A549 (cell line): ENCODE measurements at regions not wholly inside any gene's neighbourhood (a gene's known extent, or its start where the extent isn't known, plus 50 kb on each side); places are given as distances from the start of the nearest gene placed in this dataset.

Experiments
- ATAC-seq, 2 experiments: fragments of 200-7000 bp in 1 of 2; fragments of >200 bp in 1 of 2; cut with Nextera tagmentation in 1 of 2; cut with Tn5 transposase in 1 of 2; 3 replicates each; pipeline versions ENCODE4 v1.8.0 to v1.9.1; 2018 to 2020; ENCODE audit warnings: mild to moderate bottlenecking in 1 of 2, moderate library complexity in 1 of 2
- CTCF ChIA-PET: fragments of 300-600 bp; sonication (Branson Sonifier 250); formaldehyde crosslinking; extraction: SDS; loops from one replicate; lab custom pipeline; 2021; ENCODE audit warnings: antibody characterized with exemption, inconsistent platforms; lab: Yijun Ruan, JAX
- POLR2A ChIA-PET: fragments of 350-600 bp; formaldehyde crosslinking; extraction: SDS; loops from one replicate; lab custom pipeline; 2021; ENCODE audit warnings: antibody characterized with exemption, inconsistent platforms; lab: Yijun Ruan, JAX
- DNase-seq, 2 experiments: peaks; one replicate each; pipeline versions ENCODE4 v3.0.0 to v3.0.0-alpha.2; 2011 to 2016; ENCODE audit warnings: low read depth in 1 of 2, low spot score in 1 of 2
- FAIRE-seq: peaks from 2 replicates; lab custom pipeline; 2011; peaks lifted over from hg19 to GRCh38; lab: Jason Lieb, UNC
- H3K27ac ChIP-seq, 2 experiments: fragments of >200 bp; sonication (Bioruptor Twin); formaldehyde crosslinking; 3 replicates each; pipeline ENCODE4 v1.5.1; 2016 to 2017
- H3K4me1 ChIP-seq: fragments of >200 bp; sonication (Bioruptor Twin); formaldehyde crosslinking; 3 replicates; pipeline ENCODE4 v1.6.1; 2016
- H3K4me2 ChIP-seq: fragments of >200 bp; sonication (Bioruptor Twin); formaldehyde crosslinking; 3 replicates; pipeline ENCODE4 v1.6.1; 2016
- H3K4me3 ChIP-seq: fragments of >200 bp; sonication (Bioruptor Twin); formaldehyde crosslinking; 3 replicates; pipeline ENCODE4 v1.5.1; 2016
- H3K9me3 ChIP-seq: fragments of >200 bp; sonication (Bioruptor Twin); formaldehyde crosslinking; 3 replicates; pipeline ENCODE4 v1.6.1; 2016
- BHLHE40 ChIP-seq: IDR thresholded peaks from 2 replicates; pipeline ENCODE4 v1.6.1; 2012; ENCODE audit warnings: low read depth, low read length, inconsistent platforms
- CBX2 ChIP-seq: fragments of 200-600 bp; sonication (generic); IDR thresholded peaks from 2 replicates; pipeline ENCODE4 v1.6.1; 2016; ENCODE audit warnings: low read depth, mild to moderate bottlenecking, borderline replicate concordance
- CEBPB ChIP-seq, 2 experiments: fragments of >200 bp in 1 of 2; sonication (Bioruptor Twin) in 1 of 2; formaldehyde crosslinking in 1 of 2; IDR thresholded peaks; 2 replicates each; pipeline ENCODE4 v1.6.1; 2012 to 2016
- CHD4 ChIP-seq: fragments of 200-600 bp; sonication (generic); IDR thresholded peaks from 2 replicates; pipeline ENCODE4 v1.6.1; 2016; ENCODE audit warnings: antibody characterized with exemption, mild to moderate bottlenecking, borderline replicate concordance
- EHMT2 ChIP-seq: fragments of 200-600 bp; sonication (generic); IDR thresholded peaks from 2 replicates; pipeline ENCODE4 v1.6.1; 2016; ENCODE audit warnings: antibody characterized with exemption, low read depth, mild to moderate bottlenecking, moderate library complexity
- FOSL2 ChIP-seq, 2 experiments: fragments of 450-650 bp in 1 of 2; fragments of >200 bp in 1 of 2; sonication (Bioruptor Twin) in 1 of 2; formaldehyde crosslinking; IDR thresholded peaks; 2 replicates each; pipeline versions ENCODE4 v1.5.0 to v1.6.1; 2016 to 2020; ENCODE audit warnings: mild to moderate bottlenecking in 1 of 2, moderate library complexity in 1 of 2
- FOXS1 ChIP-seq: fragments of 250-450 bp; sonication (Bioruptor Pico); IDR thresholded peaks from 2 replicates; pipeline ENCODE4 v1.5.0; 2020; ENCODE audit warnings: mild to moderate bottlenecking, moderate library complexity
- GATA3 ChIP-seq: IDR thresholded peaks from 2 replicates; pipeline ENCODE4 v1.6.1; 2012; ENCODE audit warnings: borderline replicate concordance
- HDAC2 ChIP-seq: fragments of 200-600 bp; sonication (generic); IDR thresholded peaks from 2 replicates; pipeline ENCODE4 v1.6.1; 2016
- KDM1A ChIP-seq: fragments of 200-600 bp; sonication (generic); IDR thresholded peaks from 2 replicates; pipeline ENCODE4 v1.6.1; 2016; ENCODE audit warnings: low read depth, mild to moderate bottlenecking
- KDM5A ChIP-seq: fragments of 200-600 bp; sonication (generic); IDR thresholded peaks from 2 replicates; pipeline ENCODE4 v1.6.1; 2016; ENCODE audit warnings: antibody characterized with exemption, mild to moderate bottlenecking
- MAFK ChIP-seq: fragments of 450-650 bp; IDR thresholded peaks from 2 replicates; pipeline ENCODE4 v1.6.1; 2014; ENCODE audit not compliant: partially characterized antibody
- MYC ChIP-seq: IDR thresholded peaks from 2 replicates; pipeline ENCODE4 v1.6.1; 2012; ENCODE audit warnings: mild to moderate bottlenecking, inconsistent platforms, low read length, improper control_type of control experiment, borderline replicate concordance
- NR3C1 ChIP-seq: fragments of >200 bp; sonication (Bioruptor Twin); formaldehyde crosslinking; IDR thresholded peaks from 3 replicates; pipeline ENCODE4 v1.6.1; 2017
- POLR2A ChIP-seq: IDR thresholded peaks from 2 replicates; pipeline ENCODE4 v1.6.1; 2012; ENCODE audit warnings: mild to moderate bottlenecking, low read length
- RAD21 ChIP-seq, 2 experiments: fragments of >200 bp in 1 of 2; sonication (Bioruptor Twin) in 1 of 2; formaldehyde crosslinking in 1 of 2; IDR thresholded peaks in 1 of 2; conservative IDR thresholded peaks in 1 of 2; 2 replicates in 1 of 2; 3 replicates in 1 of 2; pipeline ENCODE4 v1.6.1; 2012 to 2018; ENCODE audit warnings: inconsistent platforms in 1 of 2
- RARB ChIP-seq: fragments of 250-450 bp; sonication (Bioruptor Pico); IDR thresholded peaks from 2 replicates; pipeline ENCODE4 v1.8.0; 2021; ENCODE audit warnings: mild to moderate bottlenecking, moderate library complexity
- RCOR1 ChIP-seq: fragments of 150-350 bp; IDR thresholded peaks from 2 replicates; pipeline ENCODE4 v1.6.1; 2014; ENCODE audit warnings: antibody characterized with exemption, low read length, low read depth
- RFX5 ChIP-seq: fragments of 450-650 bp; IDR thresholded peaks from 2 replicates; pipeline ENCODE4 v1.7.1; 2014; ENCODE audit warnings: antibody characterized with exemption, mild to moderate bottlenecking, moderate library complexity
- SREBF2 ChIP-seq: fragments of 450-650 bp; IDR thresholded peaks from 2 replicates; pipeline ENCODE4 v1.6.1; 2014; ENCODE audit warnings: mild to moderate bottlenecking, moderate library complexity
- TFCP2L1 ChIP-seq: fragments of 250-450 bp; sonication (Bioruptor Pico); IDR thresholded peaks from 2 replicates; pipeline ENCODE4 v1.5.0; 2021; ENCODE audit warnings: mild to moderate bottlenecking
- TP53 ChIP-seq: fragments of 250-450 bp; sonication (Bioruptor Pico); IDR thresholded peaks from 2 replicates; pipeline ENCODE4 v1.5.0; 2021; ENCODE audit warnings: mild to moderate bottlenecking, moderate library complexity
- WGBS: methylation state at CpG from one replicate; pipeline ENCODE4 v1.1.6; 2017; ENCODE audit errors: missing lambda C conversion rate; 5-methylcytosine and 5-hydroxymethylcytosine counted together
- TF ChIP-seq, protein P1 (sequence below): fragments of >200 bp; sonication (Bioruptor Twin); formaldehyde crosslinking; IDR thresholded peaks from 2 replicates; pipeline ENCODE4 v1.6.1; 2016
- TF ChIP-seq, protein P2 (sequence below): fragments of 250-450 bp; sonication (Bioruptor Pico); IDR thresholded peaks from 2 replicates; pipeline ENCODE4 v1.5.0; 2021; ENCODE audit warnings: mild to moderate bottlenecking, moderate library complexity, borderline replicate concordance
- TF ChIP-seq, protein P3 (sequence below): fragments of 200-600 bp; sonication (generic); IDR thresholded peaks from 2 replicates; pipeline ENCODE4 v1.6.1; 2016; ENCODE audit warnings: antibody characterized with exemption, mild to moderate bottlenecking, moderate library complexity
- TF ChIP-seq, protein P4 (sequence below): fragments of 250-450 bp; sonication (Bioruptor Pico); IDR thresholded peaks from 2 replicates; pipeline ENCODE4 v1.5.0; 2020; ENCODE audit warnings: low read depth, mild to moderate bottlenecking, moderate library complexity
- TF ChIP-seq, protein P5 (sequence below): IDR thresholded peaks from 2 replicates; pipeline ENCODE4 v1.6.1; 2012; ENCODE audit warnings: low read depth, borderline replicate concordance
- TF ChIP-seq, protein P6 (sequence below): fragments of >200 bp; sonication (Bioruptor Twin); formaldehyde crosslinking; IDR thresholded peaks from 3 replicates; pipeline ENCODE4 v1.6.1; 2016

DNA sequence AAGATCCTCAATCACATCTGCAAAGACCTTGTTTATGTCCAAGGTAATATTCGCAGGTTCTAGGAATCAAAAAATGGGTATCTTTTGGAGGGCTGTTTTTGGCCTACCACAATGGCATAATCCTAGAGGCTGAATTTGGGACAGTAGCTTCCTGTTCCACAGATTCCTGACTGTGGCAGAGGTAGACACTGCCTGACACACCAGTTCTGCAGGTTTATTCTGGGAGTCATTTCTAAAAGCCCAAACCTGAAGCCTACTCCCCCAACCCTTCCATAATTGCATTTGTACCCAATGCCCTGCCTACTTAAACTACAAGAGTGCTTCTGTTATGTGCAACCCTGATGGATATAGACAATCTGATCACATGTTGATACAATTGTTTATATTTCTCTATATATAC lies 378.9 kb downstream of the PCNX1 start:
- no peak for FAIRE-seq
- no peak for ATAC-seq
- Histone ChIP-seq H3K4me2 (no peak overlapping the region), H3K27ac (no peak overlapping the region), H3K4me1 (peaks cover 4% of the 10 kb centered on the region; the same call in 1 of the 3 replicates), H3K9me3 (peaks cover 6% of the 10 kb centered on the region; the same call in 1 of the 3 replicates), H3K4me3 (no peak overlapping the region)
- WGBS: 58% methylated on average over 1 of the region's 1 CpG
- DNase-seq: no peak
- TF ChIP-seq FOXS1 (CRISPR knock-in tag) (no peak), MAFK (no peak), RFX5 (no peak), KDM5A (no peak), RAD21 (conservative IDR thresholded peaks at IDR 0.05 in 1 of 2, IDR thresholded peaks at IDR 0.05 in 1 of 2) (no peak), CBX2 (no peak), KDM1A (no peak), FOSL2 (IDR thresholded peaks at IDR 0.05) (no peak), FOSL2 (CRISPR knock-in tag; IDR thresholded peaks at IDR 0.05) (no peak), HDAC2 (no peak)
- TF ChIP-seq, protein P1, sequence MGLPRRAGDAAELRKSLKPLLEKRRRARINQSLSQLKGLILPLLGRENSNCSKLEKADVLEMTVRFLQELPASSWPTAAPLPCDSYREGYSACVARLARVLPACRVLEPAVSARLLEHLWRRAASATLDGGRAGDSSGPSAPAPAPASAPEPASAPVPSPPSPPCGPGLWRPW: no peak
- CTCF ChIA-PET: interaction anchor here (0.7 kb wide), 1 partner anchor 35 kb away, joined by 3 read pairs; no protein-coding TSS in a partner anchor
- POLR2A ChIA-PET: no interaction called here

DNA sequence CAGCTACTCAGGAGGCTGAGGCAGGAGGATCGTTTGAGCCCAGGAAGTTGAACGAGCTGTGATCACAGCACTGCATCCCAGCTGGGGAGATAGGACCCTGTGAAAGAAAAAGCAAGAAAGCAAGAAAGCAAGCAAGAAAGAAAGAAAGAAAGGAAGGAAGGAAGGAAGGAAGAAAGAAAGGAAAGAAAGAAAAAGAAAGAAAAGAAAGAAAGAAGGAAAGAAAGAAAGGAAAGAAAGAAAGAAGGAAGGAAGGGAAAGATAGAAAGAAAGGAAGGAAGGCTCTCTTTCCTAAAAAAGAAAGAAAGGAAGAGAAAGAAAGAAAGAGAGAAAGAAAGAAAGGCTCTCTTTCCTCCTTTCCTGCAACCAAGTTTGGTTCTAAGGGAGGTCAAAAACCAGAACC lies 380.3 kb downstream of the PCNX1 start:
- DNase-seq (no peak), ATAC-seq (no peak), FAIRE-seq (no peak)
- H3K27ac ChIP-seq: no peak overlapping the region
- H3K9me3 ChIP-seq: peaks cover 6% of the 10 kb centered on the region; the same call in 1 of the 3 replicates
- H3K4me2 ChIP-seq: no peak overlapping the region
- CTCF ChIA-PET: interaction anchor here (0.7 to 0.8 kb wide), 2 partner anchors 9 to 265 kb away, joined by 3 read pairs; no protein-coding TSS in a partner anchor
- peaks cover 6% of the 10 kb centered on the region; the same call in 1 of the 3 replicates for H3K4me1 ChIP-seq
- TF ChIP-seq CHD4 (no peak), TP53 (no peak)
- TF ChIP-seq, protein P2, sequence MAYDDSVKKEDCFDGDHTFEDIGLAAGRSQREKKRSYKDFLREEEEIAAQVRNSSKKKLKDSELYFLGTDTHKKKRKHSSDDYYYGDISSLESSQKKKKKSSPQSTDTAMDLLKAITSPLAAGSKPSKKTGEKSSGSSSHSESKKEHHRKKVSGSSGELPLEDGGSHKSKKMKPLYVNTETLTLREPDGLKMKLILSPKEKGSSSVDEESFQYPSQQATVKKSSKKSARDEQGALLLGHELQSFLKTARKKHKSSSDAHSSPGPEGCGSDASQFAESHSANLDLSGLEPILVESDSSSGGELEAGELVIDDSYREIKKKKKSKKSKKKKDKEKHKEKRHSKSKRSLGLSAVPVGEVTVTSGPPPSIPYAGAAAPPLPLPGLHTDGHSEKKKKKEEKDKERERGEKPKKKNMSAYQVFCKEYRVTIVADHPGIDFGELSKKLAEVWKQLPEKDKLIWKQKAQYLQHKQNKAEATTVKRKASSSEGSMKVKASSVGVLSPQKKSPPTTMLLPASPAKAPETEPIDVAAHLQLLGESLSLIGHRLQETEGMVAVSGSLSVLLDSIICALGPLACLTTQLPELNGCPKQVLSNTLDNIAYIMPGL (CRISPR knock-in tag): no peak
- POLR2A ChIA-PET: no interaction called here
- no peak overlapping the region for H3K4me3 ChIP-seq
- WGBS: 0% methylated on average over 2 of the region's 2 CpGs

DNA sequence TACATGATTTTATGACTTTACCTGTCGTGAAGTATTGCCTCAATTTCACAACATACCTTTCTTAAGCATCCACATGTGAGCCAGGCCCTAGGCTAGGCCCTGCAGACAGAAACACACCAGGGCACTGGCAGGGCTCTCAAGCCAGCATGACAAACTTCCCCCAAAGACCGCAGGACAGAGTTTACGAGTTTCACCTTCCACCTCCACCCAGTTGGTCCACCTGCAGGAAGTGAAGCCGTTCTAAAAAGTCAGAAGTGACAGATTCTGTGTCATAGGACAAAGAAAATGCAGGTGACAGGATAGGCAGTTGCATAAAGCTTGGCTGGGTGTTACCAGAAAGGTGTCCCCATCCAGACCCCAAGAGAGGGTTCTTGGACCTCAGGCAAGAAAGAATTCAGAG lies 382.3 kb downstream of the PCNX1 start:
- no peak for ATAC-seq
- POLR2A ChIA-PET: no interaction called here
- TF ChIP-seq TFCP2L1 (no peak), SREBF2 (no peak), KDM1A (no peak), CEBPB (IDR thresholded peaks at IDR 0.05) (no peak), POLR2A (no peak), BHLHE40 (no peak), MYC (no peak), NR3C1 (no peak), GATA3 (no peak), RARB (CRISPR knock-in tag) (no peak), RCOR1 (no peak), EHMT2 (no peak), RFX5 (no peak), CBX2 (no peak)
- TF ChIP-seq, protein P3, sequence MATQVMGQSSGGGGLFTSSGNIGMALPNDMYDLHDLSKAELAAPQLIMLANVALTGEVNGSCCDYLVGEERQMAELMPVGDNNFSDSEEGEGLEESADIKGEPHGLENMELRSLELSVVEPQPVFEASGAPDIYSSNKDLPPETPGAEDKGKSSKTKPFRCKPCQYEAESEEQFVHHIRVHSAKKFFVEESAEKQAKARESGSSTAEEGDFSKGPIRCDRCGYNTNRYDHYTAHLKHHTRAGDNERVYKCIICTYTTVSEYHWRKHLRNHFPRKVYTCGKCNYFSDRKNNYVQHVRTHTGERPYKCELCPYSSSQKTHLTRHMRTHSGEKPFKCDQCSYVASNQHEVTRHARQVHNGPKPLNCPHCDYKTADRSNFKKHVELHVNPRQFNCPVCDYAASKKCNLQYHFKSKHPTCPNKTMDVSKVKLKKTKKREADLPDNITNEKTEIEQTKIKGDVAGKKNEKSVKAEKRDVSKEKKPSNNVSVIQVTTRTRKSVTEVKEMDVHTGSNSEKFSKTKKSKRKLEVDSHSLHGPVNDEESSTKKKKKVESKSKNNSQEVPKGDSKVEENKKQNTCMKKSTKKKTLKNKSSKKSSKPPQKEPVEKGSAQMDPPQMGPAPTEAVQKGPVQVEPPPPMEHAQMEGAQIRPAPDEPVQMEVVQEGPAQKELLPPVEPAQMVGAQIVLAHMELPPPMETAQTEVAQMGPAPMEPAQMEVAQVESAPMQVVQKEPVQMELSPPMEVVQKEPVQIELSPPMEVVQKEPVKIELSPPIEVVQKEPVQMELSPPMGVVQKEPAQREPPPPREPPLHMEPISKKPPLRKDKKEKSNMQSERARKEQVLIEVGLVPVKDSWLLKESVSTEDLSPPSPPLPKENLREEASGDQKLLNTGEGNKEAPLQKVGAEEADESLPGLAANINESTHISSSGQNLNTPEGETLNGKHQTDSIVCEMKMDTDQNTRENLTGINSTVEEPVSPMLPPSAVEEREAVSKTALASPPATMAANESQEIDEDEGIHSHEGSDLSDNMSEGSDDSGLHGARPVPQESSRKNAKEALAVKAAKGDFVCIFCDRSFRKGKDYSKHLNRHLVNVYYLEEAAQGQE: no peak
- TF ChIP-seq, protein P4, sequence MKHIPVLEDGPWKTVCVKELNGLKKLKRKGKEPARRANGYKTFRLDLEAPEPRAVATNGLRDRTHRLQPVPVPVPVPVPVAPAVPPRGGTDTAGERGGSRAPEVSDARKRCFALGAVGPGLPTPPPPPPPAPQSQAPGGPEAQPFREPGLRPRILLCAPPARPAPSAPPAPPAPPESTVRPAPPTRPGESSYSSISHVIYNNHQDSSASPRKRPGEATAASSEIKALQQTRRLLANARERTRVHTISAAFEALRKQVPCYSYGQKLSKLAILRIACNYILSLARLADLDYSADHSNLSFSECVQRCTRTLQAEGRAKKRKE (CRISPR knock-in tag): no peak
- TF ChIP-seq, protein P5, sequence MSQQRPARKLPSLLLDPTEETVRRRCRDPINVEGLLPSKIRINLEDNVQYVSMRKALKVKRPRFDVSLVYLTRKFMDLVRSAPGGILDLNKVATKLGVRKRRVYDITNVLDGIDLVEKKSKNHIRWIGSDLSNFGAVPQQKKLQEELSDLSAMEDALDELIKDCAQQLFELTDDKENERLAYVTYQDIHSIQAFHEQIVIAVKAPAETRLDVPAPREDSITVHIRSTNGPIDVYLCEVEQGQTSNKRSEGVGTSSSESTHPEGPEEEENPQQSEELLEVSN: no peak
- TF ChIP-seq, protein P6, sequence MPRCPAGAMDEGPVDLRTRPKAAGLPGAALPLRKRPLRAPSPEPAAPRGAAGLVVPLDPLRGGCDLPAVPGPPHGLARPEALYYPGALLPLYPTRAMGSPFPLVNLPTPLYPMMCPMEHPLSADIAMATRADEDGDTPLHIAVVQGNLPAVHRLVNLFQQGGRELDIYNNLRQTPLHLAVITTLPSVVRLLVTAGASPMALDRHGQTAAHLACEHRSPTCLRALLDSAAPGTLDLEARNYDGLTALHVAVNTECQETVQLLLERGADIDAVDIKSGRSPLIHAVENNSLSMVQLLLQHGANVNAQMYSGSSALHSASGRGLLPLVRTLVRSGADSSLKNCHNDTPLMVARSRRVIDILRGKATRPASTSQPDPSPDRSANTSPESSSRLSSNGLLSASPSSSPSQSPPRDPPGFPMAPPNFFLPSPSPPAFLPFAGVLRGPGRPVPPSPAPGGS: no peak

More for the DNA sequence above, 382.3 kb downstream of the PCNX1 start:
- H3K4me2 ChIP-seq: no peak overlapping the region
- CTCF ChIA-PET: no interaction called here
- H3K4me1 ChIP-seq: peaks cover 6% of the 10 kb centered on the region; the same call in 1 of the 3 replicates
- DNase-seq: no peak
- 50% methylated on average over 4 of the region's 4 CpGs for WGBS
- no peak for FAIRE-seq
- H3K27ac ChIP-seq: no peak overlapping the region
- peaks cover 6% of the 10 kb centered on the region; the same call in 1 of the 3 replicates for H3K9me3 ChIP-seq
- H3K4me3 ChIP-seq: no peak overlapping the region
